MCF 10A (cell line): ENCODE measurements at regions not wholly inside any gene's neighbourhood (a gene's known extent, or its start where the extent isn't known, plus 50 kb on each side); places are given as distances from the start of the nearest gene placed in this dataset.

ENCODE experiments used
- BruUV-seq: library from RNA; stranded (reverse); fragments of 400-500 nt; replicated peaks from 2 replicates; lab custom pipeline; 2021; lab: Mats Ljungman, UMichigan
- CTCF ChIA-PET: fragments of 300-600 bp; sonication (Branson Sonifier 250); formaldehyde crosslinking; extraction: SDS; loops from one replicate; lab custom pipeline; 2021; ENCODE audit warnings: antibody characterized with exemption, inconsistent platforms; lab: Yijun Ruan, JAX
- POLR2A ChIA-PET: fragments of 300-600, 350-650 bp; sonication (Branson Sonifier 250); formaldehyde crosslinking; extraction: SDS; loops from one replicate; lab custom pipeline; 2020; ENCODE audit warnings: antibody characterized with exemption, inconsistent platforms; lab: Yijun Ruan, JAX
- DNase-seq: peaks from one replicate; pipeline ENCODE4 v3.0.0-alpha.2; 2018; ENCODE audit not compliant: unreplicated experiment
- H3K27ac Mint-ChIP-seq: one replicate; pipeline ENCODE4 v1.8.0; 2022; ENCODE audit warnings: mild to moderate bottlenecking, low read depth, mixed read lengths; ENCODE audit not compliant: unreplicated experiment
- H3K27me3 Mint-ChIP-seq: one replicate; pipeline ENCODE4 v1.8.0; 2022; ENCODE audit warnings: mixed read lengths; ENCODE audit not compliant: insufficient read depth, unreplicated experiment
- H3K36me3 Mint-ChIP-seq: one replicate; pipeline ENCODE4 v1.8.0; 2022; ENCODE audit warnings: mild to moderate bottlenecking, moderate library complexity, mixed read lengths; ENCODE audit not compliant: insufficient read depth, unreplicated experiment
- H3K4me1 Mint-ChIP-seq: one replicate; pipeline ENCODE4 v1.8.0; 2022; ENCODE audit warnings: mixed read lengths; ENCODE audit not compliant: insufficient read depth, unreplicated experiment
- H3K4me3 Mint-ChIP-seq: one replicate; pipeline ENCODE4 v1.8.0; 2022; ENCODE audit warnings: mild to moderate bottlenecking, moderate library complexity, mixed read lengths; ENCODE audit not compliant: unreplicated experiment
- H3K9me3 Mint-ChIP-seq: one replicate; pipeline ENCODE4 v1.8.0; 2022; ENCODE audit warnings: mixed read lengths; ENCODE audit not compliant: unreplicated experiment
- CTCF ChIP-seq: fragments of 200-600 bp; IDR thresholded peaks from one replicate; pipeline ENCODE4 v1.8.0; 2022; ENCODE audit warnings: antibody characterized with exemption, mild to moderate bottlenecking; ENCODE audit not compliant: unreplicated experiment
- intact Hi-C: fragments of 100-400 bp; cut with micrococcal nuclease; formaldehyde crosslinking; loops from 2 replicates; pipeline ENCODE4 v1.14.1; 2022

GRCh38 chr1:118264343-118264742 lies 79.3 kb upstream of the SPAG17 start:
- Mint-ChIP-seq H3K36me3 (no peaks in the 10 kb centered on the region), H3K27ac (no peak overlapping the region), H3K4me1 (no peaks in the 10 kb centered on the region), H3K27me3 (no peaks in the 10 kb centered on the region), H3K4me3 (no peak overlapping the region), H3K9me3 (no peaks in the 10 kb centered on the region)
- no peak for DNase-seq
- intact Hi-C loops: no loop called here
- POLR2A ChIA-PET: no interaction called here
- CTCF ChIA-PET: no interaction called here
- BruUV-seq: no TSS peak
- no peak for TF ChIP-seq CTCF

- no TSS peak for BruUV-seq
- no peak for TF ChIP-seq CTCF
- no peaks in the 10 kb centered on the region for H3K4me1 Mint-ChIP-seq
- H3K27ac Mint-ChIP-seq: no peak overlapping the region
- ChIA-PET POLR2A (no interaction called here), CTCF (no interaction called here)
- H3K9me3 Mint-ChIP-seq: no peaks in the 10 kb centered on the region
- H3K36me3 Mint-ChIP-seq: no peaks in the 10 kb centered on the region
- no peaks in the 10 kb centered on the region for H3K27me3 Mint-ChIP-seq
- intact Hi-C loops: no loop called here
- DNase-seq: no peak
- H3K4me3 Mint-ChIP-seq: no peak overlapping the region
Measured at GRCh38 chr1:118262865-118263264, 77.8 kb upstream of the SPAG17 start.

- TF ChIP-seq CTCF: no peak
- ChIA-PET CTCF (interaction anchor here (1.2 to 1.3 kb wide), 2 partner anchors 11 to 19 kb away, joined by 3 to 5 read pairs; no protein-coding TSS in a partner anchor), POLR2A (no interaction called here)
- H3K27ac Mint-ChIP-seq: no peak overlapping the region
- H3K27me3 Mint-ChIP-seq: no peaks in the 10 kb centered on the region
- H3K4me3 Mint-ChIP-seq: no peak overlapping the region
- intact Hi-C loops: no loop called here
- H3K4me1 Mint-ChIP-seq: no peaks in the 10 kb centered on the region
- no peaks in the 10 kb centered on the region for H3K9me3 Mint-ChIP-seq
- no peak for DNase-seq
- BruUV-seq: no TSS peak
- no peaks in the 10 kb centered on the region for H3K36me3 Mint-ChIP-seq
Measured at GRCh38 chr1:118258975-118259374, 73.9 kb upstream of the SPAG17 start.

- H3K27me3 Mint-ChIP-seq: no peaks in the 10 kb centered on the region
- no TSS peak for BruUV-seq
- CTCF ChIA-PET: no interaction called here
- H3K9me3 Mint-ChIP-seq: no peaks in the 10 kb centered on the region
- no peak for DNase-seq
- H3K27ac Mint-ChIP-seq: no peak overlapping the region
- H3K36me3 Mint-ChIP-seq: no peaks in the 10 kb centered on the region
- H3K4me3 Mint-ChIP-seq: no peak overlapping the region
- intact Hi-C loops: no loop called here
- no peaks in the 10 kb centered on the region for H3K4me1 Mint-ChIP-seq
- POLR2A ChIA-PET: no interaction called here
- TF ChIP-seq CTCF: no peak
Measured at GRCh38 chr1:118257946-118258345, 72.9 kb upstream of the SPAG17 start.
